ENCODE measurements at regions not wholly inside any gene's neighbourhood (a gene's known extent, or its start where the extent isn't known, plus 50 kb on each side); places are given as distances from the start of the nearest gene placed in this dataset.

GRCh38 chr14:87175175-87175574 lies 817.8 kb downstream of the GALC start:
- Mint-ChIP-seq H3K36me3 (ENCODE audit: low read depth) (peaks cover 12% of the 10 kb centered on the region), H3K4me1 (peaks cover 9% of the 10 kb centered on the region), H3K27me3 (ENCODE audit: insufficient read depth) (no peaks in the 10 kb centered on the region), H3K9me3 (peaks cover 12% of the 10 kb centered on the region), H3K27ac (no peak overlapping the region), H3K4me3 (no peak overlapping the region)
- WGBS, 2 experiments (ENCODE audit: insufficient coverage in 1 of 2, insufficient read length in 1 of 2): 90 to 91% methylated on average over 2 of the region's 2 CpGs
- no peak for DNase-seq
- no peak for TF ChIP-seq CTCF (conservative IDR thresholded peaks at IDR 0.05)
- Histone ChIP-seq H3K9me3 (ENCODE audit: control insufficient read depth, low read length) (peaks cover 11% of the 10 kb centered on the region), H3K27ac (ENCODE audit: low read depth, low read length) (no peak overlapping the region), H3K4me1 (ENCODE audit: control insufficient read depth, insufficient read depth, low read length) (no peaks in the 10 kb centered on the region), H3K9ac (ENCODE audit: extremely low read depth, low read length, poor library complexity, severe bottlenecking) (no peak overlapping the region), H3K4me3 (ENCODE audit: low read length) (no peak overlapping the region), H3K36me3 (ENCODE audit: control insufficient read depth, insufficient read depth, low read length) (no peaks in the 10 kb centered on the region), H3K27me3 (ENCODE audit: control insufficient read depth, insufficient read depth, low read length, poor library complexity, severe bottlenecking) (no peaks in the 10 kb centered on the region)

- 96 to 100% methylated on average over 1 of the region's 2 CpGs for WGBS, 2 experiments (ENCODE audit: insufficient coverage in 1 of 2, insufficient read length in 1 of 2)
- peaks cover 21% of the 10 kb centered on the region for H3K36me3 Mint-ChIP-seq (ENCODE audit: low read depth)
- peaks cover 39% of the 10 kb centered on the region for H3K4me1 Mint-ChIP-seq
- TF ChIP-seq CTCF (conservative IDR thresholded peaks at IDR 0.05): no peak
- peaks cover 4% of the 10 kb centered on the region for H3K9me3 Mint-ChIP-seq
- Histone ChIP-seq H3K27me3 (ENCODE audit: control insufficient read depth, insufficient read depth, low read length, poor library complexity, severe bottlenecking) (no peaks in the 10 kb centered on the region), H3K9ac (ENCODE audit: extremely low read depth, low read length, poor library complexity, severe bottlenecking) (no peak overlapping the region), H3K4me1 (ENCODE audit: control insufficient read depth, insufficient read depth, low read length) (peaks cover 14% of the 10 kb centered on the region), H3K4me3 (ENCODE audit: low read length) (peak overlapping the region; percentile 14), H3K27ac (ENCODE audit: low read depth, low read length) (no peak overlapping the region), H3K9me3 (ENCODE audit: control insufficient read depth, low read length) (peaks cover 22% of the 10 kb centered on the region), H3K36me3 (ENCODE audit: control insufficient read depth, insufficient read depth, low read length) (peaks cover 13% of the 10 kb centered on the region)
- peaks cover 3% of the 10 kb centered on the region for H3K27me3 Mint-ChIP-seq (ENCODE audit: insufficient read depth)
- H3K4me3 Mint-ChIP-seq: no peak overlapping the region
- no peak overlapping the region for H3K27ac Mint-ChIP-seq
- no peak for DNase-seq
These were observed 821.8 kb downstream of the GALC start for GRCh38 chr14:87171141-87171540.

GRCh38 chr14:87170179-87170578 lies 822.8 kb downstream of the GALC start:
- Histone ChIP-seq H3K9ac (ENCODE audit: extremely low read depth, low read length, poor library complexity, severe bottlenecking) (peak overlapping the region; percentile 73), H3K27me3 (ENCODE audit: control insufficient read depth, insufficient read depth, low read length, poor library complexity, severe bottlenecking) (no peaks in the 10 kb centered on the region), H3K4me3 (ENCODE audit: low read length) (peak overlapping the region; percentile 66), H3K9me3 (ENCODE audit: control insufficient read depth, low read length) (peaks cover 22% of the 10 kb centered on the region), H3K27ac (ENCODE audit: low read depth, low read length) (no peak overlapping the region), H3K4me1 (ENCODE audit: control insufficient read depth, insufficient read depth, low read length) (peaks cover 14% of the 10 kb centered on the region), H3K36me3 (ENCODE audit: control insufficient read depth, insufficient read depth, low read length) (peaks cover 13% of the 10 kb centered on the region)
- peaks cover 5% of the 10 kb centered on the region for H3K27me3 Mint-ChIP-seq (ENCODE audit: insufficient read depth)
- H3K4me3 Mint-ChIP-seq: peak overlapping the region; percentile 50
- H3K27ac Mint-ChIP-seq: peak overlapping the region; percentile 97
- peaks cover 39% of the 10 kb centered on the region for H3K4me1 Mint-ChIP-seq
- 3 to 13% methylated on average over 1 to 3 of the region's 3 CpGs for WGBS, 2 experiments (ENCODE audit: insufficient coverage in 1 of 2, insufficient read length in 1 of 2)
- no peak for TF ChIP-seq CTCF (conservative IDR thresholded peaks at IDR 0.05)
- peaks cover 27% of the 10 kb centered on the region for H3K36me3 Mint-ChIP-seq (ENCODE audit: low read depth)
- peaks cover 4% of the 10 kb centered on the region for H3K9me3 Mint-ChIP-seq
- peak; percentile 79 for DNase-seq

Measured in endodermal cell (in vitro differentiated cells).